ENCODE measurements at regions not wholly inside any gene's neighbourhood (a gene's known extent, or its start where the extent isn't known, plus 50 kb on each side); places are given as distances from the start of the nearest gene placed in this dataset.

DNA sequence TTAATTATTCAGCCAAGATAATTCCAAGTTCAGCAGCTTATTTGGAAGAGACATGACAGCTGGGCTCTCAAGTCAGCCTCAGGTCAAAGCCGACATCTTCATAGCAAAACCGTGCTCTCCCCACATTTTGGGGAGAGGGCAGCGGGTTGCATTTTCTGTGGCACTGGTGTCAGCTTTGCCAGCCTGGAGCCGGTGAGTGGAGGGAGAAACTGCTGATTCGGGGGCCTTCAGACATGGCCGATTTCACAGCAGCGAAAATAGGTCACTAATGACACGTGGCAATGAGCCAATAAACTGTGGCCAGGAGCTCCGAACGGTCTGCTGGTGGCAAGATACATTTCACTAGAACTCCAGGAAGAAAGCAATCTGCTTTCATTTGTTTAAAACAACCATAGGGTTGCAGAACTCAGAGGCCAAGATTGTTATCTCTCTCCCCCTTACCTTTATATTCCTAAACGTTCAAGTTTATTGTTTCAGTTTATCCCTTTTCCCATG lies 173.2 kb downstream of the CAND1 start:
- Histone ChIP-seq H3K27me3 (ENCODE audit: insufficient read depth, low read depth, low read length) (no peaks in the 10 kb centered on the region), H4K20me1 (ENCODE audit: insufficient read depth) (no peaks in the 10 kb centered on the region), H3K9me2 (ENCODE audit: insufficient read depth, low read length) (no peaks in the 10 kb centered on the region), H2AFZ (ENCODE audit: low read depth, low read length) (no peak overlapping the region), H3F3A (ENCODE audit: insufficient read depth, low read length, poor library complexity, severe bottlenecking) (no peaks in the 10 kb centered on the region), H3K36me3 (ENCODE audit: insufficient read depth, low read length) (no peaks in the 10 kb centered on the region), H3K9ac (ENCODE audit: low read length) (no peak overlapping the region), H3K9me3 (ENCODE audit: low read length) (no peaks in the 10 kb centered on the region), H3K79me2 (replicated peaks; ENCODE audit: insufficient read depth, low read length) (no peaks in the 10 kb centered on the region), H3K4me3 (ENCODE audit: low read length) (no peak overlapping the region), H3K27ac (ENCODE audit: low read length) (no peak overlapping the region), H3K4me2 (ENCODE audit: low read length) (no peak overlapping the region)
- TF ChIP-seq, protein P1, sequence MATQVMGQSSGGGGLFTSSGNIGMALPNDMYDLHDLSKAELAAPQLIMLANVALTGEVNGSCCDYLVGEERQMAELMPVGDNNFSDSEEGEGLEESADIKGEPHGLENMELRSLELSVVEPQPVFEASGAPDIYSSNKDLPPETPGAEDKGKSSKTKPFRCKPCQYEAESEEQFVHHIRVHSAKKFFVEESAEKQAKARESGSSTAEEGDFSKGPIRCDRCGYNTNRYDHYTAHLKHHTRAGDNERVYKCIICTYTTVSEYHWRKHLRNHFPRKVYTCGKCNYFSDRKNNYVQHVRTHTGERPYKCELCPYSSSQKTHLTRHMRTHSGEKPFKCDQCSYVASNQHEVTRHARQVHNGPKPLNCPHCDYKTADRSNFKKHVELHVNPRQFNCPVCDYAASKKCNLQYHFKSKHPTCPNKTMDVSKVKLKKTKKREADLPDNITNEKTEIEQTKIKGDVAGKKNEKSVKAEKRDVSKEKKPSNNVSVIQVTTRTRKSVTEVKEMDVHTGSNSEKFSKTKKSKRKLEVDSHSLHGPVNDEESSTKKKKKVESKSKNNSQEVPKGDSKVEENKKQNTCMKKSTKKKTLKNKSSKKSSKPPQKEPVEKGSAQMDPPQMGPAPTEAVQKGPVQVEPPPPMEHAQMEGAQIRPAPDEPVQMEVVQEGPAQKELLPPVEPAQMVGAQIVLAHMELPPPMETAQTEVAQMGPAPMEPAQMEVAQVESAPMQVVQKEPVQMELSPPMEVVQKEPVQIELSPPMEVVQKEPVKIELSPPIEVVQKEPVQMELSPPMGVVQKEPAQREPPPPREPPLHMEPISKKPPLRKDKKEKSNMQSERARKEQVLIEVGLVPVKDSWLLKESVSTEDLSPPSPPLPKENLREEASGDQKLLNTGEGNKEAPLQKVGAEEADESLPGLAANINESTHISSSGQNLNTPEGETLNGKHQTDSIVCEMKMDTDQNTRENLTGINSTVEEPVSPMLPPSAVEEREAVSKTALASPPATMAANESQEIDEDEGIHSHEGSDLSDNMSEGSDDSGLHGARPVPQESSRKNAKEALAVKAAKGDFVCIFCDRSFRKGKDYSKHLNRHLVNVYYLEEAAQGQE (IDR thresholded peaks at IDR 0.05; ENCODE audit: borderline replicate concordance), result no peak
- TF ChIP-seq RAD21 (conservative IDR thresholded peaks at IDR 0.05) (no peak), POLR2AphosphoS5 (IDR thresholded peaks at IDR 0.05) (no peak), MXI1 (conservative IDR thresholded peaks at IDR 0.05; ENCODE audit: poor library complexity, severe bottlenecking) (no peak), EZH2 (IDR thresholded peaks at IDR 0.05; ENCODE audit: borderline replicate concordance, insufficient read depth, low read length, poor library complexity, severe bottlenecking) (no peak), SMC3 (conservative IDR thresholded peaks at IDR 0.05; ENCODE audit: poor library complexity) (no peak), EP300 (conservative IDR thresholded peaks at IDR 0.05; ENCODE audit: poor library complexity, severe bottlenecking) (no peak), TAF1 (IDR thresholded peaks at IDR 0.05; ENCODE audit: low read depth) (no peak)
- TF ChIP-seq, protein P2, sequence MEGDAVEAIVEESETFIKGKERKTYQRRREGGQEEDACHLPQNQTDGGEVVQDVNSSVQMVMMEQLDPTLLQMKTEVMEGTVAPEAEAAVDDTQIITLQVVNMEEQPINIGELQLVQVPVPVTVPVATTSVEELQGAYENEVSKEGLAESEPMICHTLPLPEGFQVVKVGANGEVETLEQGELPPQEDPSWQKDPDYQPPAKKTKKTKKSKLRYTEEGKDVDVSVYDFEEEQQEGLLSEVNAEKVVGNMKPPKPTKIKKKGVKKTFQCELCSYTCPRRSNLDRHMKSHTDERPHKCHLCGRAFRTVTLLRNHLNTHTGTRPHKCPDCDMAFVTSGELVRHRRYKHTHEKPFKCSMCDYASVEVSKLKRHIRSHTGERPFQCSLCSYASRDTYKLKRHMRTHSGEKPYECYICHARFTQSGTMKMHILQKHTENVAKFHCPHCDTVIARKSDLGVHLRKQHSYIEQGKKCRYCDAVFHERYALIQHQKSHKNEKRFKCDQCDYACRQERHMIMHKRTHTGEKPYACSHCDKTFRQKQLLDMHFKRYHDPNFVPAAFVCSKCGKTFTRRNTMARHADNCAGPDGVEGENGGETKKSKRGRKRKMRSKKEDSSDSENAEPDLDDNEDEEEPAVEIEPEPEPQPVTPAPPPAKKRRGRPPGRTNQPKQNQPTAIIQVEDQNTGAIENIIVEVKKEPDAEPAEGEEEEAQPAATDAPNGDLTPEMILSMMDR (IDR thresholded peaks at IDR 0.05; ENCODE audit: poor library complexity, severe bottlenecking), result no peak

DNA sequence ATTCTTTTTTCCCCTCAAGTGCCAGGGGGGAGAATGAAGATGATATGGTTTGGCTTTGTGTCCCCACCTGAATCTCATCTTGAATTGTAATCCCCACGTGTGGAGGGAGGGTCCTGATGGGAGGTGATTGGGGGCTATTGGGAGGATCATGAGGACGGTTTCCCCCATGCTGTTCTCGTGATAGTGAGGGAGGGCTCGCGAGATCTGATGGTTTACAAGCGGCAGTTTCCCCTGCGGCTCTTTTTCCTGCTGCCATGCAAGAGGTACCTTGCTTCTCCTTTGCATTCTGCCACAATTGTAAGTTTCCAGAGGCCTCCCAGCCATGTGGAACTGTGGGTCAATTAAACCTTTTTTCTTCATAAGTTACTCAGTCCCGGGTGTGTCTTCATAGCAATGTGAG lies 173.7 kb downstream of the CAND1 start:
- Histone ChIP-seq H3K9ac (ENCODE audit: low read length) (no peak overlapping the region), H3K4me2 (ENCODE audit: low read length) (no peak overlapping the region), H3K36me3 (ENCODE audit: insufficient read depth, low read length) (no peaks in the 10 kb centered on the region), H3K9me2 (ENCODE audit: insufficient read depth, low read length) (no peaks in the 10 kb centered on the region), H3F3A (ENCODE audit: insufficient read depth, low read length, poor library complexity, severe bottlenecking) (no peaks in the 10 kb centered on the region), H3K9me3 (ENCODE audit: low read length) (no peaks in the 10 kb centered on the region), H2AFZ (ENCODE audit: low read depth, low read length) (no peak overlapping the region), H3K4me3 (ENCODE audit: low read length) (no peak overlapping the region), H3K79me2 (replicated peaks; ENCODE audit: insufficient read depth, low read length) (no peaks in the 10 kb centered on the region), H4K20me1 (ENCODE audit: insufficient read depth) (no peaks in the 10 kb centered on the region), H3K27ac (ENCODE audit: low read length) (no peak overlapping the region), H3K27me3 (ENCODE audit: insufficient read depth, low read depth, low read length) (no peaks in the 10 kb centered on the region)
- no peak for TF ChIP-seq POLR2AphosphoS5 (IDR thresholded peaks at IDR 0.05)
- TF ChIP-seq, protein P2 (IDR thresholded peaks at IDR 0.05; ENCODE audit: poor library complexity, severe bottlenecking), result no peak
- no peak for TF ChIP-seq EP300 (conservative IDR thresholded peaks at IDR 0.05; ENCODE audit: poor library complexity, severe bottlenecking)
- TF ChIP-seq, protein P1 (IDR thresholded peaks at IDR 0.05; ENCODE audit: borderline replicate concordance), result no peak
- no peak for TF ChIP-seq RAD21 (conservative IDR thresholded peaks at IDR 0.05)
- no peak for TF ChIP-seq EZH2 (IDR thresholded peaks at IDR 0.05; ENCODE audit: borderline replicate concordance, insufficient read depth, low read length, poor library complexity, severe bottlenecking)
- no peak for TF ChIP-seq SMC3 (conservative IDR thresholded peaks at IDR 0.05; ENCODE audit: poor library complexity)
- no peak for TF ChIP-seq TAF1 (IDR thresholded peaks at IDR 0.05; ENCODE audit: low read depth)
- TF ChIP-seq MXI1 (conservative IDR thresholded peaks at IDR 0.05; ENCODE audit: poor library complexity, severe bottlenecking), result no peak

All from neural cell (in vitro differentiated cells).